ENCODE measurements at regions not wholly inside any gene's neighbourhood (a gene's known extent, or its start where the extent isn't known, plus 50 kb on each side); places are given as distances from the start of the nearest gene placed in this dataset.

DNA sequence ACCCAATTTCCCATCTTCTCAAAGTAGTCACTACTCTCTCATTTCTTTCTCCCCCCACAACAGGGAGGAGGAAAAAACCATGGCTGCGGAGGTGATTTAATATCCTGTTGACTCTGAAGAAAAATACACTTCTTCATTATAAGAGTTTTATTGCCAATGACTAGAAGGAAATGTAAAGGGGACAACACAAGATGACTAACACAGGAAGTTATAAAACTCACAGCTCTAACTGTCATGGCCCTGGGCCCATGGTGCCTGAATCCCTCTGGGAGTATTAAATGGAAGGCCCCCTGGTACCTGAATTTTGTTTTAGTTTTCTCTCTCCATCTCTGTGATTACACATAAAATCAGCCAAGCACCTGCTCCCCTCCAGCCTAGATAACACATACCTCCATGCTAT is 352.8 kb upstream of the FAT3 start:
- TF ChIP-seq, protein P1, sequence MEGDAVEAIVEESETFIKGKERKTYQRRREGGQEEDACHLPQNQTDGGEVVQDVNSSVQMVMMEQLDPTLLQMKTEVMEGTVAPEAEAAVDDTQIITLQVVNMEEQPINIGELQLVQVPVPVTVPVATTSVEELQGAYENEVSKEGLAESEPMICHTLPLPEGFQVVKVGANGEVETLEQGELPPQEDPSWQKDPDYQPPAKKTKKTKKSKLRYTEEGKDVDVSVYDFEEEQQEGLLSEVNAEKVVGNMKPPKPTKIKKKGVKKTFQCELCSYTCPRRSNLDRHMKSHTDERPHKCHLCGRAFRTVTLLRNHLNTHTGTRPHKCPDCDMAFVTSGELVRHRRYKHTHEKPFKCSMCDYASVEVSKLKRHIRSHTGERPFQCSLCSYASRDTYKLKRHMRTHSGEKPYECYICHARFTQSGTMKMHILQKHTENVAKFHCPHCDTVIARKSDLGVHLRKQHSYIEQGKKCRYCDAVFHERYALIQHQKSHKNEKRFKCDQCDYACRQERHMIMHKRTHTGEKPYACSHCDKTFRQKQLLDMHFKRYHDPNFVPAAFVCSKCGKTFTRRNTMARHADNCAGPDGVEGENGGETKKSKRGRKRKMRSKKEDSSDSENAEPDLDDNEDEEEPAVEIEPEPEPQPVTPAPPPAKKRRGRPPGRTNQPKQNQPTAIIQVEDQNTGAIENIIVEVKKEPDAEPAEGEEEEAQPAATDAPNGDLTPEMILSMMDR (IDR thresholded peaks at IDR 0.05; ENCODE audit: insufficient read depth, low read depth, low read length, missing control alignments): no peak
- no peak for DNase-seq (ENCODE audit: low read depth)

DNA sequence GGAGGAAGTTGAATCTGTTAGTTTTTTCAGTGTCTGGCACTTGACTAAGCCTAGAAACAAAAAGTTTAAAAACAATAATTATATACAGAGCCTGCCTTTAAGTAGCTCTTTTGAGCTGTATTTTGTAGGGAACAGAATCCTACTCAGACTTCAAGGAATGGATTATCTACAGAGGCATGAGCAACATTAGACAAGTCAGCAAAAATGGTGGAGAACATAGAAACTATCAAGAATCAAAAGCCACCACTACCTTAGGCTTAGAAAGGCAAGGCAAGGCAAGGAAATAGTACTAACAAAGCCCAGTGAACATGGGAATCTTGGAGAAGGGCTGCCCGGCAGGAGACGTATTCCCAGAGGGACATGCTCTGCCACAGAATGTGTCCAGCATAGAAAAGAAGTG is 353.6 kb upstream of the FAT3 start:
- DNase-seq (ENCODE audit: low read depth): no peak
- H3K4me3 ChIP-seq (ENCODE audit: low read length): no peak overlapping the region
- TF ChIP-seq, protein P1 (IDR thresholded peaks at IDR 0.05; ENCODE audit: insufficient read depth, low read depth, low read length, missing control alignments): no peak

More for the DNA sequence above, 352.8 kb upstream of the FAT3 start:
- no peak overlapping the region for H3K4me3 ChIP-seq (ENCODE audit: low read length)

DNA sequence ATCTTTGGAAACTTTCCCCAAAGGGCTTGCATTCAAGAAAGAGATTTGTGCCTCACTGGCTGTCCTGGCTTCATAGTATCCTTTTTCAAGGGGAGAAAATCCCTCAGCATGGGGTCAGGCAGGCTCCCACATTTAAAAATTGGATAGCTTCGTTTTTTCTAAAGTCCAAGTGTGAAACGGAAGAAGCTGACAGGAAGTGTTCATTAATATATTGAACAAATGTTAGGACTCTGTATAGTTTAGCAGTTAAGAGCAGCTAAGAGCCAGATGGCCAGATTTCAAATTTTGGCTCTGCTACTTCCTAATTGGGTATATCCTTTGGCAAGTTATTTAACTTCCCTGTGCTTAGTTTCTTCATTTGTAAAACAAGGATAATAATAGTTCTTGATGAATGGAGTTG is 354.9 kb upstream of the FAT3 start:
- TF ChIP-seq, protein P1 (IDR thresholded peaks at IDR 0.05; ENCODE audit: insufficient read depth, low read depth, low read length, missing control alignments): no peak
- no peak for DNase-seq (ENCODE audit: low read depth)
- no peak overlapping the region for H3K4me3 ChIP-seq (ENCODE audit: low read length)

DNA sequence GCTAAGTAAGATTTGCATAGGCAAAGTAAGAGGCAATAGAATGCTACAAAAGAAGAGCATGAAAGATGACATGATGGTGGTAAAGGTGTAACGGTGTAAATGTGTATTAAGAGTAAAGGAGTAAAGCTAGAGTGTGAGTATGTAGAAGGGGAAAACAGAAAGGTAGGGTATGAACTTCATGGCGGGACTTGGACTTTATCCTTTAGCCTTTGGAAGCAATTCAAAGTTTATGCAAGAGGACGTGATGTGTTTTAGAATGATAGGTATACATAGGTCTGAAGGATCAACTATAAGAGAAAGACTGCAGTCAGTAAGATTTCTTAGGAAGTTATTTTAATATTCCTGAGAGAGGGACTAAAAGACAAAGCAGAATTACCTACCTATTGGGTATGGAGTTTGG is 358.0 kb upstream of the FAT3 start:
- TF ChIP-seq, protein P1 (IDR thresholded peaks at IDR 0.05; ENCODE audit: insufficient read depth, low read depth, low read length, missing control alignments): no peak
- no peak for DNase-seq (ENCODE audit: low read depth)
- no peak overlapping the region for H3K4me3 ChIP-seq (ENCODE audit: low read length)

DNA sequence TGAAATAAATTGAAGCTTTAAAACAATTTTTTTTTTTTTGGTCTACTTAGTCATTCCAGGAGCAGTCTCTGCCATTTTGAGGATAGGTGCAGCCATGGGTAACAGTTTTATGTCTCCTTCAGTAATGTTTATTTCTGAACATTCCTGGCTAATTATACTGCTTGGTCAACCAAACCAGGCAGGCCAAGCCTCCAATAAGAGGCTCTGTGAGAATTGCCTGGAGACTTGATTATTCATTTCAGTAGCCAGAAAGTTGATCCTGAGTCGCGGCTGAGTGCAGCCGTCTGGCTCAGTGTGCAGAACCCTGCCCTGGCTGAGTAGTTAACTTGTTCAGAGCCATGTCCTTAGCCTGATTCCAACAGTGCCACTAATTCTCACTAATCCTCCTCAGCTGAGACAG is 364.0 kb upstream of the FAT3 start:
- DNase-seq (ENCODE audit: low read depth): no peak
- no peak overlapping the region for H3K4me3 ChIP-seq (ENCODE audit: low read length)
- TF ChIP-seq, protein P1 (IDR thresholded peaks at IDR 0.05; ENCODE audit: insufficient read depth, low read depth, low read length, missing control alignments): no peak

DNA sequence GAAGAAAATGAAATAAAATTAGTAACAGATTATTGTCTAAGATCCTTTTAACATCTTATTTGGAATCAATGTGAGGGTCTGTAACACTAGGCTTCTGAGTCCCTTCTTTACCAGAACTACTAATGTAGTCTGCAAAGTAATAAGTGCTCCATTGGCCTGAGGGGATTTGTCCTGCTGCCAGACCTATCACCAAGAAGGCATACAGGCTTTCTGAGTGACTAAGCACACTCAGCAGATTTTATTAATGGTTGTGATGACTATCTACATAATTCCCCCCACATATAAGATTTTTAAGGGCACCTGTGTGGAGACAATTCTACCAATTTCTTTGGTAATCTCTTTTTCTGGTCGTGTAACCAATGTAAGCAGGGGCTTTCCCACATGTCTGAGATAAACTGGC is 365.0 kb upstream of the FAT3 start:
- DNase-seq (ENCODE audit: low read depth): peak; percentile 41
- TF ChIP-seq, protein P1 (IDR thresholded peaks at IDR 0.05; ENCODE audit: insufficient read depth, low read depth, low read length, missing control alignments): no peak
- no peak overlapping the region for H3K4me3 ChIP-seq (ENCODE audit: low read length)

DNA sequence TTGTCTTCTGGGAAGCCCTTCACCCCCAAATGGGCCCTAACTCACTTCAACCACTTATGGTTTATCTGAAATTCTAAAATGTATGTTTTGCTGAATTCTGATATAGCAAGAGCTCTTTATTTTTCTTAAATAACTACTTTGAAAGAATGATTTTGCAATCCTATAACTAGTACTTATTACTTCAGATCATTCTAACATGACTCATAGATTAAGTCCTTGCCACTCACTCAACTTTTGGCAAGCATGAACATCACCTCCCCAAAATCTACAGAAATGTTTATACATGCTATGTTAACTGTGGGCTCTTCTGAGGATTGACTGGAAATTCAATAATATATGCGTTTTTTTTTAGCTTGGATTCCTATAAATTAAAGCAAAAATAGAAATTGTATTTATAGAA is 367.4 kb upstream of the FAT3 start:
- DNase-seq (ENCODE audit: low read depth): peak; percentile 24
- H3K4me3 ChIP-seq (ENCODE audit: low read length): no peak overlapping the region
- TF ChIP-seq, protein P1 (IDR thresholded peaks at IDR 0.05; ENCODE audit: insufficient read depth, low read depth, low read length, missing control alignments): no peak

Data from epithelial cell of esophagus (primary cell).